HepG2 (cell line): ENCODE measurements at regions not wholly inside any gene's neighbourhood (a gene's known extent, or its start where the extent isn't known, plus 50 kb on each side); places are given as distances from the start of the nearest gene placed in this dataset.

ENCODE experiments used
- ATAC-seq: fragments of 200-7000 bp; cut with Tn5 transposase; 3 replicates; pipeline ENCODE4 v1.9.1; 2020; ENCODE audit warnings: mild to moderate bottlenecking, moderate library complexity
- BruUV-seq: library from RNA; stranded (reverse); fragments of 400-500 nt; replicated peaks from 2 replicates; lab custom pipeline; 2021; lab: Mats Ljungman, UMichigan
- CTCF ChIA-PET: fragments of 300-600 bp; formaldehyde crosslinking; extraction: SDS; loops from one replicate; lab custom pipeline; 2021; ENCODE audit warnings: low total read pairs, inconsistent platforms, low intra/inter-chr PET ratio; lab: Yijun Ruan, JAX
- POLR2A ChIA-PET: fragments of 350-600 bp; sonication (Branson Sonifier 250); formaldehyde crosslinking; loops from one replicate; lab custom pipeline; 2020; ENCODE audit warnings: antibody characterized with exemption, inconsistent platforms; lab: Yijun Ruan, JAX
- DNase-seq: peaks from one replicate; pipeline ENCODE4 v3.0.0-alpha.2; 2015; ENCODE audit warnings: low spot score
- FAIRE-seq: peaks from 3 replicates; lab custom pipeline; 2011; peaks lifted over from hg19 to GRCh38; lab: Jason Lieb, UNC
- H2AFZ ChIP-seq: one replicate; pipeline ENCODE4 v1.6.1; 2011; ENCODE audit warnings: low read length, inconsistent platforms
- H3K27ac ChIP-seq: fragments of 300-600 bp; 3 replicates; pipeline ENCODE4 v1.8.0; 2011; ENCODE audit warnings: mixed run types, mild to moderate bottlenecking, mixed read lengths, low read length, inconsistent platforms; ENCODE audit not compliant: insufficient read depth; ENCODE audit errors: extremely low read length
- H3K27me3 ChIP-seq, 2 experiments: fragments of 200-600 bp in 1 of 2; 2 replicates in 1 of 2; 3 replicates in 1 of 2; pipeline versions ENCODE4 v1.6.0 to v1.8.0; 2011; ENCODE audit warnings: low read length in 2 of 2, mild to moderate bottlenecking in 2 of 2, moderate library complexity in 2 of 2, inconsistent platforms in 1 of 2; ENCODE audit not compliant: insufficient read depth in 2 of 2, control insufficient read depth in 1 of 2
- H3K36me3 ChIP-seq, 2 experiments: fragments of 200-600 bp in 1 of 2; replicated peaks in 1 of 2; 2 replicates in 1 of 2; 3 replicates in 1 of 2; pipeline versions ENCODE4 v1.5.1 to v1.8.0; 2011; ENCODE audit warnings: low read length in 2 of 2, inconsistent platforms in 1 of 2; ENCODE audit not compliant: insufficient read depth in 2 of 2, control insufficient read depth in 1 of 2
- H3K4me1 ChIP-seq: 2 replicates; pipeline ENCODE4 v1.5.1; 2012; ENCODE audit warnings: low read length, inconsistent platforms; ENCODE audit not compliant: insufficient read depth
- H3K4me2 ChIP-seq: 2 replicates; pipeline ENCODE4 v1.6.0; 2011; ENCODE audit warnings: low read depth, low read length, inconsistent platforms
- H3K4me3 ChIP-seq, 3 experiments: fragments of 200-600 bp in 1 of 3; sonication (generic), shearing (Covaris generic) in 1 of 3; replicated peaks in 1 of 3; 2 replicates each; pipeline ENCODE4 v1.5.1; 2011 to 2016; ENCODE audit warnings: low read length in 3 of 3, inconsistent platforms in 2 of 3, low read depth in 2 of 3, mild to moderate bottlenecking in 2 of 3, control low read depth in 1 of 3, mixed read lengths in 1 of 3; ENCODE audit not compliant: insufficient read depth in 1 of 3
- H3K79me2 ChIP-seq: one replicate; pipeline ENCODE4 v1.6.1; 2011; ENCODE audit warnings: low read length, inconsistent platforms; ENCODE audit not compliant: insufficient read depth
- H3K9ac ChIP-seq: 2 replicates; pipeline ENCODE4 v1.6.0; 2011; ENCODE audit warnings: mild to moderate bottlenecking, low read depth, low read length, inconsistent platforms; ENCODE audit not compliant: insufficient read depth
- H3K9me3 ChIP-seq: 2 replicates; pipeline ENCODE4 v1.5.1; 2012; ENCODE audit warnings: mild to moderate bottlenecking, low read length
- H4K20me1 ChIP-seq: 2 replicates; pipeline ENCODE4 v1.6.0; 2011; ENCODE audit warnings: inconsistent platforms, mild to moderate bottlenecking, low read length, moderate library complexity; ENCODE audit not compliant: insufficient read depth
- CBFB ChIP-seq: sonication (generic); formaldehyde crosslinking; IDR thresholded peaks from 2 replicates; pipeline ENCODE4 v1.4.0; 2020; ENCODE audit warnings: missing genetic modification reagents
- ETV5 ChIP-seq: IDR thresholded peaks from 2 replicates; pipeline ENCODE4 v1.6.1; 2018; ENCODE audit warnings: missing biosample characterization, missing genetic modification reagents, inconsistent platforms, borderline replicate concordance
- GTF2F1 ChIP-seq: fragments of 150-350 bp; IDR thresholded peaks from 2 replicates; pipeline ENCODE4 v1.6.1; 2014; ENCODE audit warnings: low read length
- LRRFIP1 ChIP-seq: sonication (generic); formaldehyde crosslinking; conservative IDR thresholded peaks from 2 replicates; pipeline ENCODE4 v1.4.0; 2020; ENCODE audit warnings: missing genetic modification reagents
- MTA3 ChIP-seq: sonication (generic); formaldehyde crosslinking; IDR thresholded peaks from 2 replicates; pipeline ENCODE4 v1.4.0; 2020; ENCODE audit warnings: missing genetic modification reagents
- SCMH1 ChIP-seq: sonication (generic); formaldehyde crosslinking; IDR thresholded peaks from 2 replicates; pipeline ENCODE4 v1.9.0; 2021; ENCODE audit warnings: missing genetic modification reagents, mild to moderate bottlenecking, borderline replicate concordance
- TOPORS ChIP-seq: sonication (generic); formaldehyde crosslinking; IDR thresholded peaks from 2 replicates; pipeline ENCODE4 v1.8.0; 2023; ENCODE audit warnings: mild to moderate bottlenecking, missing genetic modification reagents
- ZBTB14 ChIP-seq: sonication (generic); formaldehyde crosslinking; IDR thresholded peaks from 2 replicates; pipeline ENCODE4 v1.4.0; 2020; ENCODE audit warnings: missing genetic modification reagents
- ZBTB43 ChIP-seq: sonication (generic); formaldehyde crosslinking; conservative IDR thresholded peaks from 2 replicates; pipeline ENCODE4 v1.4.0; 2020; ENCODE audit warnings: missing genetic modification reagents
- ZNF609 ChIP-seq: sonication (generic); formaldehyde crosslinking; IDR thresholded peaks from 2 replicates; pipeline ENCODE4 v1.4.0; 2020; ENCODE audit warnings: mild to moderate bottlenecking, missing genetic modification reagents, borderline replicate concordance
- ZNF7 ChIP-seq: IDR thresholded peaks from 2 replicates; pipeline ENCODE4 v1.6.1; 2016; ENCODE audit warnings: missing biosample characterization, missing genetic modification reagents
- ZNF704 ChIP-seq: sonication (generic); formaldehyde crosslinking; IDR thresholded peaks from 2 replicates; pipeline ENCODE4 v1.8.1; 2023; ENCODE audit warnings: mild to moderate bottlenecking, inconsistent platforms, moderate library complexity, missing genetic modification reagents, borderline replicate concordance
- ZNF772 ChIP-seq: sonication (generic); formaldehyde crosslinking; IDR thresholded peaks from 2 replicates; pipeline ENCODE4 v1.5.0; 2020; ENCODE audit warnings: mild to moderate bottlenecking, missing genetic modification reagents
- ZSCAN30 ChIP-seq: sonication (generic); formaldehyde crosslinking; IDR thresholded peaks from 2 replicates; pipeline ENCODE4 v1.5.0; 2020; ENCODE audit warnings: mild to moderate bottlenecking, missing genetic modification reagents
- WGBS: methylation state at CpG from one replicate; pipeline ENCODE4 v1.1.6; 2017; ENCODE audit warnings: low lambda C conversion rate; 5-methylcytosine and 5-hydroxymethylcytosine counted together
- in situ Hi-C: cut with HindIII; loops from 2 replicates; pipeline ENCODE4 v1.10.0; 2017; ENCODE audit warnings: low pct_unique_long_range_greater_than_20kb; ENCODE audit not compliant: extremely low pct_ligation_motif_present
- intact Hi-C: fragments of 100-400 bp; cut with micrococcal nuclease; formaldehyde crosslinking; loops from one replicate; pipeline ENCODE4 v1.10.0; 2022; ENCODE audit not compliant: unreplicated experiment

GRCh38 chr14:50056435-50056834 lies 59.9 kb downstream of the VCPKMT start (continued):
- TF ChIP-seq ZNF609, result no peak
- TF ChIP-seq MTA3, result no peak
- no peak for TF ChIP-seq CBFB (CRISPR knock-in tag)
- TF ChIP-seq ZSCAN30 (CRISPR knock-in tag), result no peak
- TF ChIP-seq GTF2F1, result no peak
- TF ChIP-seq ZNF7 (CRISPR knock-in tag), result no peak
- no peak for TF ChIP-seq TOPORS
- TF ChIP-seq ZNF772, result no peak
- TF ChIP-seq SCMH1 (CRISPR knock-in tag), result no peak

GRCh38 chr14:50057331-50057730 lies 59.0 kb downstream of the VCPKMT start:
- BruUV-seq, result no TSS peak
- no peaks in the 10 kb centered on the region for H3K9me3 ChIP-seq
- no peaks in the 10 kb centered on the region for H3K79me2 ChIP-seq
- H3K27me3 ChIP-seq, result no peaks in the 10 kb centered on the region
- no peak overlapping the region for H3K9ac ChIP-seq
- H3K4me3 ChIP-seq, result no peak overlapping the region
- H3K27ac ChIP-seq, result no peak overlapping the region
- intact Hi-C loops (no loop called here), in situ Hi-C loops (no loop called here)
- ATAC-seq, result no peak
- H2AFZ ChIP-seq, result no peak overlapping the region
- WGBS, result 68% methylated on average over 4 of the region's 5 CpGs
- no peak for DNase-seq
- ChIA-PET POLR2A (no interaction called here), CTCF (no interaction called here)
- no peaks in the 10 kb centered on the region for H4K20me1 ChIP-seq
- H3K4me2 ChIP-seq, result no peak overlapping the region
- TF ChIP-seq LRRFIP1 (no peak), ZNF704 (CRISPR knock-in tag) (no peak), ZBTB43 (no peak), ETV5 (CRISPR knock-in tag) (no peak), ZBTB14 (no peak)
- no peaks in the 10 kb centered on the region for H3K36me3 ChIP-seq
- H3K4me1 ChIP-seq, result peaks cover 39% of the 10 kb centered on the region
- FAIRE-seq, result no peak
